DMS153 treated with DMSO at 0.1 percent for 48 hours (cell line): ENCODE measurements at regions not wholly inside any gene's neighbourhood (a gene's known extent, or its start where the extent isn't known, plus 50 kb on each side); places are given as distances from the start of the nearest gene placed in this dataset.

Experiments used
- DNase-seq: peaks from one replicate; lab custom pipeline; 2025; ENCODE audit not compliant: unreplicated experiment; lab: John Stamatoyannopoulos, UW

- DNase-seq = no peak
These were observed 67.6 kb upstream of the CTSC start for GRCh38 chr11:88404932-88405710.

- DNase-seq = no peak
These were observed 66.9 kb upstream of the CTSC start for GRCh38 chr11:88404391-88404790.

GRCh38 chr11:88402784-88403183 lies 65.2 kb upstream of the CTSC start:
- DNase-seq = no peak

- no peak for DNase-seq
These were observed 64.7 kb upstream of the CTSC start for GRCh38 chr11:88402192-88402715.

GRCh38 chr11:88398791-88399570 lies 61.4 kb upstream of the CTSC start:
- no peak for DNase-seq

GRCh38 chr11:88398372-88398771 lies 60.8 kb upstream of the CTSC start:
- no peak for DNase-seq

GRCh38 chr11:88390254-88390653 lies 52.7 kb upstream of the CTSC start:
- no peak for DNase-seq

- no peak for DNase-seq
These were observed 50.4 kb upstream of the CTSC start for GRCh38 chr11:88387957-88388356.
